HG02852 (cell line): ENCODE measurements at regions not wholly inside any gene's neighbourhood (a gene's known extent, or its start where the extent isn't known, plus 50 kb on each side); places are given as distances from the start of the nearest gene placed in this dataset.
A peak's percentile ranks its signal among the peaks of the same experiment; 100 is the strongest.
"Not testable (repeated sequence)": the region's sequence is repeated elsewhere in the genome, so short reads cannot be mapped to it uniquely, and the experiment has no call there.

ENCODE experiments used
- ATAC-seq: cut with Tn5 transposase; IDR thresholded peaks from one replicate; pipeline ENCODE4 v1.9.1; 2021; ENCODE audit warnings: mild to moderate bottlenecking, moderate library complexity; ENCODE audit not compliant: unreplicated experiment

GRCh38 chr2:61632276-61633169, 94.4 kb upstream of the XPO1 start:
- ATAC-seq = no peak

- no peak for ATAC-seq
Observed at GRCh38 chr2:61631321-61631720, 93.2 kb upstream of the XPO1 start.

- no peak for ATAC-seq
Observed at GRCh38 chr2:61626827-61627226, 88.7 kb upstream of the XPO1 start.

- ATAC-seq = no peak
Observed at GRCh38 chr2:61623747-61624146, 85.6 kb upstream of the XPO1 start.

- ATAC-seq = peak; percentile 45
Observed at GRCh38 chr2:61620244-61621159, 82.3 kb upstream of the XPO1 start.

- ATAC-seq = no peak
Observed at GRCh38 chr2:61619561-61619960, 81.4 kb upstream of the XPO1 start.

GRCh38 chr2:61617610-61618009, 79.5 kb upstream of the XPO1 start:
- no peak for ATAC-seq

GRCh38 chr2:61605245-61605644, 67.1 kb upstream of the XPO1 start:
- no peak for ATAC-seq

GRCh38 chr2:61604433-61604832, 66.3 kb upstream of the XPO1 start:
- no peak for ATAC-seq

- ATAC-seq = not testable (repeated sequence)
Observed at GRCh38 chr2:61598515-61599156, 60.5 kb upstream of the XPO1 start.

- ATAC-seq = no peak
Observed at GRCh38 chr2:61597300-61598289, 59.4 kb upstream of the XPO1 start.

GRCh38 chr2:61594201-61594600, 56.0 kb upstream of the XPO1 start:
- ATAC-seq = not testable (repeated sequence)

GRCh38 chr2:61593648-61594047, 55.5 kb upstream of the XPO1 start:
- ATAC-seq = not testable (repeated sequence)

- no peak for ATAC-seq
Observed at GRCh38 chr2:61590214-61590613, 52.1 kb upstream of the XPO1 start.

GRCh38 chr2:61588566-61588965, 50.4 kb upstream of the XPO1 start:
- no peak for ATAC-seq
